ENCODE measurements at regions not wholly inside any gene's neighbourhood (a gene's known extent, or its start where the extent isn't known, plus 50 kb on each side); places are given as distances from the start of the nearest gene placed in this dataset.

- Mint-ChIP-seq H3K27ac (no peak overlapping the region), H3K27me3 (peaks cover 50% of the 10 kb centered on the region), H3K4me1 (ENCODE audit: low read depth) (no peaks in the 10 kb centered on the region), H3K4me3 (no peak overlapping the region), H3K36me3 (ENCODE audit: low read depth) (no peaks in the 10 kb centered on the region), H3K9me3 (no peaks in the 10 kb centered on the region)
- Histone ChIP-seq H3K36me3 (ENCODE audit: insufficient read depth, low read length) (no peaks in the 10 kb centered on the region), H3K27ac (ENCODE audit: low read depth in 1 of 2, low read length in 2 of 2) (no peak overlapping the region), H3K9me3 (ENCODE audit: control insufficient read depth in 1 of 2, insufficient read depth in 1 of 2, low read length in 2 of 2) (no peaks in the 10 kb centered on the region), H3K27me3 (ENCODE audit: control insufficient read depth in 1 of 2, insufficient read depth in 2 of 2, low read length in 2 of 2) (peaks cover 7 to 8% of the 10 kb centered on the region in 2 experiments), H3K4me3 (ENCODE audit: low read length) (no peak overlapping the region), H3K4me1 (ENCODE audit: insufficient read depth, low read length) (no peaks in the 10 kb centered on the region)
- intact Hi-C loops (cut with DNase I, micrococcal nuclease): no loop called here
- POLR2A ChIA-PET: no interaction called here
- ATAC-seq (ENCODE audit: poor library complexity): no peak
- no peak for DNase-seq
- CTCF ChIA-PET: no interaction called here
- no peak for TF ChIP-seq CTCF (IDR thresholded peaks at IDR 0.05)
These were observed 73.9 kb upstream of the PRMT8 start for GRCh38 chr12:3417113-3417512.

GRCh38 chr12:3417937-3418462 lies 73.0 kb upstream of the PRMT8 start:
- Histone ChIP-seq H3K36me3 (ENCODE audit: insufficient read depth, low read length) (no peaks in the 10 kb centered on the region), H3K9me3 (ENCODE audit: control insufficient read depth in 1 of 2, insufficient read depth in 1 of 2, low read length in 2 of 2) (no peaks in the 10 kb centered on the region), H3K27me3 (ENCODE audit: control insufficient read depth in 1 of 2, insufficient read depth in 2 of 2, low read length in 2 of 2) (peaks cover 7 to 8% of the 10 kb centered on the region in 2 experiments), H3K27ac (ENCODE audit: low read depth in 1 of 2, low read length in 2 of 2) (no peak overlapping the region), H3K4me1 (ENCODE audit: insufficient read depth, low read length) (no peaks in the 10 kb centered on the region), H3K4me3 (ENCODE audit: low read length) (no peak overlapping the region)
- Mint-ChIP-seq H3K9me3 (no peaks in the 10 kb centered on the region), H3K4me3 (no peak overlapping the region), H3K27me3 (peaks cover 59% of the 10 kb centered on the region), H3K36me3 (ENCODE audit: low read depth) (no peaks in the 10 kb centered on the region), H3K4me1 (ENCODE audit: low read depth) (no peaks in the 10 kb centered on the region), H3K27ac (no peak overlapping the region)
- POLR2A ChIA-PET: no interaction called here
- intact Hi-C loops (cut with DNase I, micrococcal nuclease): no loop called here
- DNase-seq: no peak
- no peak for ATAC-seq (ENCODE audit: poor library complexity)
- TF ChIP-seq CTCF (IDR thresholded peaks at IDR 0.05): no peak
- CTCF ChIA-PET: no interaction called here

GRCh38 chr12:3418609-3419390 lies 72.2 kb upstream of the PRMT8 start:
- Mint-ChIP-seq H3K9me3 (no peaks in the 10 kb centered on the region), H3K4me3 (no peak overlapping the region), H3K27ac (no peak overlapping the region), H3K27me3 (peaks cover 59% of the 10 kb centered on the region), H3K36me3 (ENCODE audit: low read depth) (no peaks in the 10 kb centered on the region), H3K4me1 (ENCODE audit: low read depth) (no peaks in the 10 kb centered on the region)
- no peak for TF ChIP-seq CTCF (IDR thresholded peaks at IDR 0.05)
- H3K4me3 ChIP-seq (ENCODE audit: low read length): no peak overlapping the region
- ChIA-PET POLR2A (no interaction called here), CTCF (no interaction called here)
- no peak overlapping the region for H3K27ac ChIP-seq (ENCODE audit: low read depth in 1 of 2, low read length in 2 of 2)
- intact Hi-C loops (cut with DNase I, micrococcal nuclease): no loop called here
- H3K27me3 ChIP-seq (ENCODE audit: control insufficient read depth in 1 of 2, insufficient read depth in 2 of 2, low read length in 2 of 2): peaks cover 7 to 8% of the 10 kb centered on the region in 2 experiments
- H3K4me1 ChIP-seq (ENCODE audit: insufficient read depth, low read length): no peaks in the 10 kb centered on the region
- DNase-seq: no peak
- H3K36me3 ChIP-seq (ENCODE audit: insufficient read depth, low read length): no peaks in the 10 kb centered on the region
- no peak for ATAC-seq (ENCODE audit: poor library complexity)
- H3K9me3 ChIP-seq (ENCODE audit: control insufficient read depth in 1 of 2, insufficient read depth in 1 of 2, low read length in 2 of 2): no peaks in the 10 kb centered on the region

Measured in CD4-positive, alpha-beta T cell (primary cell).